ENCODE measurements at regions not wholly inside any gene's neighbourhood (a gene's known extent, or its start where the extent isn't known, plus 50 kb on each side); places are given as distances from the start of the nearest gene placed in this dataset.

- H2BK20ac ChIP-seq (ENCODE audit: low read length): no peak overlapping the region
- H3K9me3 ChIP-seq (ENCODE audit: insufficient read depth in 2 of 2, low read depth in 1 of 2, low read length in 1 of 2): no peaks in the 10 kb centered on the region
- no peak overlapping the region for H3K18ac ChIP-seq (ENCODE audit: extremely low read depth, low read length)
- H2BK12ac ChIP-seq (ENCODE audit: low read depth, low read length): no peak overlapping the region
- H3K4me1 ChIP-seq (replicated peaks in 1 of 4; ENCODE audit: control insufficient read depth in 3 of 4, insufficient read depth in 4 of 4, low read length in 3 of 4): peaks cover 0 to 9% (median 2%) of the 10 kb centered on the region in 4 experiments; a peak in 3 of 7 replicates
- H4K8ac ChIP-seq (ENCODE audit: extremely low read depth, insufficient read depth, low read length): no peak overlapping the region
- no peak overlapping the region for H2AK5ac ChIP-seq (ENCODE audit: low read depth, low read length)
- no peak for DNase-seq (ENCODE audit: low read depth in 1 of 2, low spot score in 2 of 2)
- H2BK120ac ChIP-seq (replicated peaks; ENCODE audit: low read depth, low read length): no peak overlapping the region
- H3K4me2 ChIP-seq (ENCODE audit: insufficient read depth in 1 of 2, low read depth in 2 of 2, low read length in 2 of 2): no peak overlapping the region
- H3K23me2 ChIP-seq (ENCODE audit: low read depth, low read length): no peaks in the 10 kb centered on the region
- H3K27me3 ChIP-seq (replicated peaks in 1 of 4; ENCODE audit: control insufficient read depth in 3 of 4, extremely low read depth in 1 of 4, insufficient read depth in 3 of 4, low read length in 3 of 4): no peaks in the 10 kb centered on the region
- no peak overlapping the region for H3K9ac ChIP-seq (replicated peaks in 1 of 4; ENCODE audit: extremely low read depth in 1 of 4, low read depth in 3 of 4, low read length in 3 of 4)
- H3K4me3 ChIP-seq (ENCODE audit: extremely low read depth in 1 of 4, insufficient read depth in 2 of 4, low read depth in 3 of 4, low read length in 4 of 4): no peak overlapping the region
- H2BK5ac ChIP-seq (ENCODE audit: low read depth, low read length): no peak overlapping the region
- no peaks in the 10 kb centered on the region for H3K79me1 ChIP-seq (ENCODE audit: low read depth, low read length)
- ChIA-PET POLR2A (ENCODE audit: partially characterized antibody) (no interaction called here), CTCF (ENCODE audit: partially characterized antibody) (no interaction called here)
- no peak overlapping the region for H4K5ac ChIP-seq (ENCODE audit: insufficient read length, low read depth, low read length)
- H3K27ac ChIP-seq (ENCODE audit: low read depth, low read length): no peak overlapping the region
- no peak for TF ChIP-seq YY1 (IDR thresholded peaks at IDR 0.05; ENCODE audit: low read depth, low read length)
- TF ChIP-seq POU5F1 (IDR thresholded peaks at IDR 0.05; ENCODE audit: low read depth, low read length): no peak
- TF ChIP-seq SAP30 (IDR thresholded peaks at IDR 0.05; ENCODE audit: insufficient read depth, insufficient replicate concordance, low read length): no peak
- TF ChIP-seq KDM5A (IDR thresholded peaks at IDR 0.05; ENCODE audit: low read length): no peak
- no peak for TF ChIP-seq BRCA1 (IDR thresholded peaks at IDR 0.05; ENCODE audit: low read depth, low read length)
- no peak for TF ChIP-seq TEAD4 (IDR thresholded peaks at IDR 0.05; ENCODE audit: low read depth, low read length)
- no peak for TF ChIP-seq PHF8 (conservative IDR thresholded peaks at IDR 0.05; ENCODE audit: low read depth, low read length)
- TF ChIP-seq POLR2A (IDR thresholded peaks at IDR 0.05; ENCODE audit: control extremely low read depth in 1 of 2, low read depth in 2 of 2, low read length in 2 of 2): no peak
- no peak for TF ChIP-seq NANOG (IDR thresholded peaks at IDR 0.05; ENCODE audit: insufficient read depth, low read depth, low read length, poor library complexity, severe bottlenecking)
- TF ChIP-seq NRF1 (IDR thresholded peaks at IDR 0.05; ENCODE audit: low read depth, low read length): no peak
- H2BK15ac ChIP-seq (ENCODE audit: low read length): no peak overlapping the region
- H4K20me1 ChIP-seq (replicated peaks in 1 of 2; ENCODE audit: control insufficient read depth in 1 of 2, insufficient read depth in 2 of 2, low read length in 2 of 2): no peaks in the 10 kb centered on the region
- H3K79me2 ChIP-seq (ENCODE audit: control insufficient read depth in 1 of 2, insufficient read depth in 2 of 2, low read length in 2 of 2): no peaks in the 10 kb centered on the region
- no peak overlapping the region for H3K4ac ChIP-seq (replicated peaks; ENCODE audit: insufficient read length, low read depth, low read length)
- H4K91ac ChIP-seq (replicated peaks; ENCODE audit: insufficient read length, low read length): no peak overlapping the region
- FAIRE-seq: no peak
- no peaks in the 10 kb centered on the region for H3K36me3 ChIP-seq (ENCODE audit: control insufficient read depth in 2 of 4, insufficient read depth in 4 of 4, low read length in 3 of 4)
- H3K56ac ChIP-seq (replicated peaks; ENCODE audit: insufficient read length, low read depth, low read length): no peak overlapping the region
- no peak overlapping the region for H2AFZ ChIP-seq (ENCODE audit: low read length)
- H3K23ac ChIP-seq (ENCODE audit: insufficient read length): no peak overlapping the region
- H3K14ac ChIP-seq (ENCODE audit: insufficient read length): no peak overlapping the region
Measured at GRCh38 chr1:168484083-168484482, 59.7 kb downstream of the XCL2 start.

Data from H1 (cell line).